UCSD-AML1 (cell line): ENCODE measurements at regions not wholly inside any gene's neighbourhood (a gene's known extent, or its start where the extent isn't known, plus 50 kb on each side); places are given as distances from the start of the nearest gene placed in this dataset.
"Not testable (repeated sequence)": the region's sequence is repeated elsewhere in the genome, so short reads cannot be mapped to it uniquely, and the experiment has no call there.

Experiments
- DNase-seq: peaks from one replicate; lab custom pipeline; 2025; ENCODE audit not compliant: unreplicated experiment; lab: John Stamatoyannopoulos, UW

GRCh38 chr5:62785588-62785987, 207.0 kb downstream of the LRRC70 start:
- no peak for DNase-seq

DNA sequence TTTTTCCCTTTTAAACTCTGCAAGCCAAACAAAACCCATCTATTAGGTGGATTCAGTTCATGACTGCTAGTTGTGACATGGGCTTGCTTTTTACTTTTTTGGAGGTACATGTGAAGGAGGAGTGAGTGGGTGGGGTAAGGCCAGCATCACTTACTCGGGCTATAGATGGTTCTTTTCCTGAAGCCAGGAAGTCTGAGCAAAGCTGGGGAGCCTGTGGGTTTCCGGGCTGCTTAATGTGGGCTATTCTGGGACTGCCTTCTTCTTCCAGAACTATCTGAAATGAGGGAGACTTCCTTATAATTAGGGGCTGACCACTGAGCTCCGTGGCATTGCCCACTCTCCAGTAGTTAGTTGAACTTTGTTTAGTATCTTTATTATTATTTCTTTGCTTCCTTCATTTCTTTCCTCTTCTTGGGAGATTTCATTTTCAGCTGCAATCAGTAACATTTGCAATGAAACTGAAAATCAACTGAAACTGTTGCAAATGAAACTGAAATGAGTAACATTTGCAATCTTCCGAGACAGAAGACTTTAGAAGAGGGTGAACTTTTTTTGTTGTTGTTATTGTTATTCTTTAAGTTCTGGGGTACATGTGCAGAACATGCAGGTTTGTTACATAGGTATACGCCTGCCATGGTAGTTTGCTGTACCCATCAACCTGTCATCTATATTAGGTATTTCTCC, 204.9 kb downstream of the LRRC70 start:
- peak; percentile 42 for DNase-seq

DNA sequence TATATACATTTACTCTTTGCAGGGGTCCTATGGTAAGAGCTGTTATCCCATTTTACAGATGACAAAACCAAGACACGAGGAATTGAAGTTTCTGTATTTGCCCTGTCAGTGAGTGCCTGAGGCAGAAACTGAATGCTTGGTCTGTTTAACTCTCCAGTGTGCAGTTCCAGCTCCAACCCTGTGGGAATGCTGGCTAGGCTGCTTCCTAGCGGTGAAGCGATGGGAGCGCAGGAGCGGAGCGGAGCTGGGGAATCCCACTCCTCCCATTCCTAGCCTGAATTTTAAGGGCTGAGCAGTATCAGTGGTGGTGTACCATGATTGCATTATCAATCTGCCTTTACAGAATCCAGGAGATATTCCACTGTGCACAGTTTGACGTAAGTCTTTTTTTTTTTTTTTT, 202.3 kb downstream of the LRRC70 start:
- no peak for DNase-seq

DNA sequence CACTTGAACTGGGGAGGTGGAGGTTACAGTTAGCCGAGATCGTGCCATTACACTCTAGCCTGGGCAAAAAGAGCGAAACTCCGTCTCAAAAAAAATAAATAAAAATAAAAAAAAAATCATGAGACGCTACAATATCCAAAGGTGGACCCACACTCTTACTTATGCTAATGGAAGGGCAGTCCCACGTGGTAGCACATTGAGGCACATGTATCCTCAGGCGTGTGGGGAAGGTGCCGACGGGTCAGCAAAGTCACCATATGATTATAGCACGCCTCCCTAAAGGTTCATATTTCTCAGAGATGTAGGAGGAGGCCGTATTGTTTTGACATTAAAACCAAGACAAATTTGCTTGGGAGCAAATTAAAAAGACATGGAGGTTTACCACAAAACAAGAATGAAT, 201.6 kb downstream of the LRRC70 start:
- no peak for DNase-seq

GRCh38 chr5:62779010-62779422, 200.4 kb downstream of the LRRC70 start:
- DNase-seq, result no peak

DNA sequence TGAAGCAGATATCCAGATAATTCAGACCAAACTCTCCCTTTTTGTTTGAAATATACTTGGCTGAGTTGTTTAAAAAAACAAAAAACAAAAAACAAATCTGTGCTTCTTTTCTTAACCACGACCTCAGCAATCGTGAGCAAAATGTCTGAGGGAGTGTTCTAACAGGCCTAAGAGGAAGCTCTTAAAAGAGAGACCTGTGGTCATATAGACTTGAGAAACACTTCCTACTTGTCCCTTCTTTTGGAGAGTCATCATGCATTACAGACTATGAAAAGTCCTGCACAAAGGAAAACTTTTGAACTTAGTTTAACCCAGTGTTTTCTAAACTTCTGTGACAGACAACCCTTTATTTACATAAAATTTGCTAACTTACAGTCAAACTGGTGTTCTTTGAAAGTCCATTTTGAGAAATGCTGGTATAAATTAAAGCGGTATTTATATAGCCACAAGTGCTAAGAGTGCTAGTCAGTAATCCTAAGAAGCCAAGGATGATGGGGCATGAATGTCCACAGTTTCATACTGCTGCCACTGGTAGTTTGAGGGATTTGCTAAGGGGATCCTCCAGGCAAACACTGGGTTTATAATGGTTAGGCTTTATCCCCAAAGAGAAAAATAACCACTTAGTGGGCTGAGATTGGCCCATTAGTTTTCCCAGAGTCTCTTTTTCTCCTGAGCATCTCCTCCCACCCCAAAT, 199.8 kb downstream of the LRRC70 start:
- DNase-seq, result no peak

GRCh38 chr5:62777081-62777480, 198.5 kb downstream of the LRRC70 start:
- DNase-seq, result not testable (repeated sequence)

DNA sequence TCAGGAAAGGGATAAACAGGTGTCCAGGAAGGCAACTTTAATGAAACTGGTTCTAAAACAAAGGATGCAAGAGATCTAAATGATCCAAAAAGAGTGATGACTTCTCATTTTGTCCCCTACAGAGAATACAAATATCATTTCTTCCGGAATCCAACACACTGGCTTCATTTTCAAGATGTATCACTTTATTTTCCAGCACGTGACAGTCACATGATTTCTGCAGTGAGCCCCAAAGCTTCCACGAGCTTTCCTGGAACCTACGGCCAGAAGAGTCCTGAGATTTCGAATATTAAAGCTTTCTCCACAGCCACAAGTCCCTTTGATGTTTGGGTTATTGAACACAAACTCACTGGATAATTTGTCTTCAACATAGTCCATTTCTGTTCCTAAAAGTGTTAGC, 198.0 kb downstream of the LRRC70 start:
- DNase-seq, result not testable (repeated sequence)

DNA sequence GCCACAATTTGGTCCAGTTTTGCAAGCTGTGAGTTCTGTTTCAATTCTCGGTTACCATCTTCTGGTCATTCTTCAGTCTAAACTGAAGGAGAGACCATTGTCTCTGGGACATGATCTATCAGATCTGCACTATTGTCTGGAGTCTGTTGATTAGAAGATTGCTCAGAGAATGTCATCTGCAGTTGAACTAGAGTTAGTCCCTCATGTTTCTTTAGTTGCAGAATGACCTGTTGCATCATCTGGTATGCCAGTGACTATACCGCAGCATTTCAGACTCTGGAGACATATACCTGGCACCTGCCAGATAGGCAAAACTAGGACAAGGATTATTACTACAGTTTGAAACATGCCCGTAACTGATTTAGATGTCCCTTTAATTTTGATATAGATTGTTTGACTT, 194.8 kb downstream of the LRRC70 start:
- no peak for DNase-seq

- DNase-seq, result no peak
These were observed 192.7 kb downstream of the LRRC70 start for GRCh38 chr5:62771341-62771740.

GRCh38 chr5:62767650-62768049, 189.0 kb downstream of the LRRC70 start:
- DNase-seq, result no peak

DNA sequence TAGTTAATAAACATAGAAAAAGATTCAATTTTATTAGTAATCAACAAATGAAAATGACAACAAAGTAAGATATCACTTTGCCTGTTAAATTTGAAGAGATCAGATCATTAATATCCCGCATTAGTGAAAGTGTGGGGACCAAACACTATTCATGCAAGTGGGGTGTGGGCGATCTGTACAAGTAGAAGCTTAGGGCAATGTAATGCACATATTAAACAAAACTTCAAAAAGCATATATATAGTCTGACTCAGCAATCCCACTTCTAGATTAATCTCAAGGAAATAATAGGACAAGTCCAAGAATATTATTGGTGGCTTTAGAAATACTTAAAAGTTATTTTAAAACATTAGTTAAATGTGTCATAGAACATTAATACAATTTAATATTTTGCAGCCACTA, 188.5 kb downstream of the LRRC70 start:
- DNase-seq, result no peak

- DNase-seq, result no peak
These were observed 183.9 kb downstream of the LRRC70 start for GRCh38 chr5:62762503-62762902.

DNA sequence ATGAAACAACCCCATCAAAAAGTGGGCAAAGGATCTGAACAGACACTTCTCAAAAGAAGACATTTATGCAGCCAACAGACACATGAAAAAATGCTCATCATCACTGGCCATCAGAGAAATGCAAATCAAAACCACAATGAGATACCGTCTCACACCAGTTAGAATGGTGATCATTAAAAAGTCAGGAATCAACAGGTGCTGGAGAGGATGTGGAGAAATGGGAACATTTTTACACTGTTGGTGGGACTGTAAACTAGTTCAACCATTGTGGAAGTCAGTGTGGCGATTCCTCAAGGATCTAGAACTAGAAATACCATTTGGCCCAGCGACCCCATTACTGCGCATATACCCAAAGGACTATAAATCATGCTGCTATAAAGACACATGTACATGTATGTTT, 179.1 kb downstream of the LRRC70 start:
- DNase-seq, result not testable (repeated sequence)

DNA sequence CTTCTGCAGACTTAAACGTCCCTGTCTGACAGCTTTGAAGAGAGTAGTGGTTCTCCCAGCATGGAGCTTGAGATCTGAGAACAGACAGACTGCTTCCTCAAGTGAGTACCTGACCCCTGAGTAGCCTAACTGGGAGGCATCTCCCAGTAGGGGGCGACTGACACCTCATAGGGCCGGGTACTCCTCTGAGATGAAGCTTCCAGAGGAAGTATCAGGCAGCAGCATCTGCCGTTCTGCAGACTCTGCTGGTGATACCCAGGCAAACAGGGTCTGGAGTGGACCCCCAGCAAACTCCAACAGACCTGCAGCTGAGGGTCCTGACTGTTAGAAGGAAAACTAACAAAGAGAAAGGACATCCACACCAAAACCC, 174.4 kb downstream of the LRRC70 start:
- not testable (repeated sequence) for DNase-seq

GRCh38 chr5:62752056-62752997, 173.7 kb downstream of the LRRC70 start:
- not testable (repeated sequence) for DNase-seq

- DNase-seq, result no peak
These were observed 163.6 kb downstream of the LRRC70 start for GRCh38 chr5:62742207-62742606.

DNA sequence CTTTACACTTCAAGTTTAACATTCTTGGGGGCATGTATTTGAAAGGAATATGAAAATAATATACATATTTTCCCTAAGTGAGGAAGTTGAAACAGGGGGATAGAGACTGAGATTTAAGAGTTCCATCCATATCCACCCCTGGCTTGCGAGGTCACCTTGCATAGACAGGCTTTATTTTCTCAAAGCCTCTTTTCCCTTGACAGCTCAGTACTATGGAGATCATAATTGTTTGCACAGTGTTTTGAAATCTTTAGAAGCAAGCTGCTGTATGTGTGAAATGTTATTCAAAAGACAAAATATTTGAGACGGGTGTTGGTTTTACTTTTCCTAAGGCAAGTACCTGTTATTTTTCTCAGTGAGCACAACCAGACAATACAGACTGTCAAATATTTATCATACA, 163.1 kb downstream of the LRRC70 start:
- no peak for DNase-seq

GRCh38 chr5:62737766-62738165, 159.1 kb downstream of the LRRC70 start:
- DNase-seq, result no peak

- DNase-seq, result no peak
These were observed 154.1 kb downstream of the LRRC70 start for GRCh38 chr5:62732677-62733121.

- DNase-seq, result peak; percentile 12
These were observed 152.4 kb downstream of the LRRC70 start for GRCh38 chr5:62731022-62731421.

DNA sequence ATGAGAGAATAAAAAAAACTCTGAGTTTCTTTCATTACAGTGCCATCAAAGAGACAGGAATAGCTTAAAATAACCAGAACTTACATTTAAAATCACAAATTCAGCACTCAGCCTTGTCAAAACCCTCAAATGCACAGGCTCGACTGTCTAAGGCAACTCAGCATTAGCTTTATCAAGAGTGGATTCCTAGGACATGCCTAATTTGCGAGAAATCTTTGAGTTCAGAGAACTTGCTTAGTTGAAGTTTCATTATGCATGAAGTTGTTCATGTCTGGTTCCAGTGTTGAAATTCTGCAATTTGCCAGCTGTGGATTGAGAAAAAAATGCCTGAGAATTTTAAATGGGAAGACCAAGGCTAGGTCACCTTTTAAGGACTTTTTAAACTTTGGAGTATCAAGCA, 151.1 kb downstream of the LRRC70 start:
- DNase-seq, result no peak
